GM23338 (cell line): ENCODE measurements at regions not wholly inside any gene's neighbourhood (a gene's known extent, or its start where the extent isn't known, plus 50 kb on each side); places are given as distances from the start of the nearest gene placed in this dataset.

Source experiments
- ATAC-seq: fragments of 200-7000 bp; cut with Tn5 transposase; 3 replicates; pipeline ENCODE4 v1.9.1; 2020
- DNase-seq: peaks from one replicate; pipeline ENCODE4 v3.0.0-alpha.2; 2015; ENCODE audit warnings: low spot score
- H2AFZ ChIP-seq: fragments of 200-600 bp; sonication (generic); 2 replicates; pipeline ENCODE4 v1.8.0; 2016; ENCODE audit warnings: antibody characterized with exemption, mild to moderate bottlenecking, moderate library complexity
- H3F3A ChIP-seq: fragments of 200-600 bp; sonication (generic); replicated peaks from 2 replicates; pipeline ENCODE4 v1.8.0; 2017; ENCODE audit warnings: antibody characterized with exemption, mixed run types, low read depth
- H3K27ac ChIP-seq: fragments of 200-600 bp; sonication (generic); 2 replicates; pipeline ENCODE4 v1.6.1; 2016; ENCODE audit warnings: low read depth
- H3K27me3 ChIP-seq: fragments of 200-600 bp; sonication (generic); 2 replicates; pipeline ENCODE4 v1.8.0; 2016; ENCODE audit warnings: mild to moderate bottlenecking, mixed run types, moderate library complexity; ENCODE audit not compliant: insufficient read depth
- H3K36me3 ChIP-seq: fragments of 200-600 bp; sonication (generic); 2 replicates; pipeline ENCODE4 v1.8.0; 2016; ENCODE audit warnings: mild to moderate bottlenecking; ENCODE audit not compliant: insufficient read depth
- H3K4me1 ChIP-seq: fragments of 200-600 bp; sonication (generic); 2 replicates; pipeline ENCODE4 v1.8.0; 2016; ENCODE audit warnings: mild to moderate bottlenecking, moderate library complexity; ENCODE audit not compliant: insufficient read depth
- H3K4me2 ChIP-seq: fragments of 200-600 bp; sonication (generic); 2 replicates; pipeline ENCODE4 v1.7.1; 2017; ENCODE audit warnings: mixed run types
- H3K4me3 ChIP-seq: fragments of 200-600 bp; sonication (generic); 2 replicates; pipeline ENCODE4 v1.6.1; 2016; ENCODE audit warnings: mixed run types
- H3K79me2 ChIP-seq: fragments of 200-600 bp; sonication (generic); replicated peaks from 2 replicates; pipeline ENCODE4 v1.8.0; 2017; ENCODE audit warnings: mild to moderate bottlenecking; ENCODE audit not compliant: insufficient read depth
- H3K9me2 ChIP-seq: fragments of 200-600 bp; sonication (generic); 2 replicates; pipeline ENCODE4 v1.8.0; 2017; ENCODE audit not compliant: insufficient read depth
- H4K20me1 ChIP-seq: fragments of 200-600 bp; sonication (generic); replicated peaks from 2 replicates; pipeline ENCODE4 v1.8.0; 2017; ENCODE audit warnings: mild to moderate bottlenecking; ENCODE audit not compliant: insufficient read depth
- H3K27ac Mint-ChIP-seq: 2 replicates; pipeline ENCODE4 v1.8.0; 2020; ENCODE audit warnings: inconsistent platforms, mild to moderate bottlenecking, moderate library complexity, mixed read lengths
- H3K27me3 Mint-ChIP-seq: 3 replicates; pipeline ENCODE4 v1.8.0; 2022; ENCODE audit warnings: low read depth, mild to moderate bottlenecking, moderate library complexity, mixed read lengths, inconsistent platforms; ENCODE audit not compliant: insufficient read depth, poor library complexity
- H3K36me3 Mint-ChIP-seq: 3 replicates; pipeline ENCODE4 v1.8.0; 2021; ENCODE audit warnings: low read depth, mild to moderate bottlenecking, inconsistent platforms, moderate library complexity, mixed read lengths
- H3K4me1 Mint-ChIP-seq: 3 replicates; pipeline ENCODE4 v1.8.0; 2020; ENCODE audit warnings: mild to moderate bottlenecking, inconsistent platforms, mixed read lengths
- H3K4me3 Mint-ChIP-seq: 3 replicates; pipeline ENCODE4 v1.8.0; 2021; ENCODE audit warnings: moderate library complexity, mild to moderate bottlenecking, inconsistent platforms, mixed read lengths
- H3K9me3 Mint-ChIP-seq: 3 replicates; pipeline ENCODE4 v1.8.0; 2020; ENCODE audit warnings: moderate library complexity, mild to moderate bottlenecking, inconsistent platforms, mixed read lengths
- CREB1 ChIP-seq: fragments of 250-450 bp; sonication (Bioruptor Pico); IDR thresholded peaks from 2 replicates; pipeline ENCODE4 v1.5.0; 2020; ENCODE audit warnings: low read depth, mild to moderate bottlenecking, moderate library complexity
- EZH2 ChIP-seq: fragments of 200-600 bp; sonication (generic); IDR thresholded peaks from one replicate; pipeline ENCODE4 v1.8.0; 2017; ENCODE audit warnings: antibody characterized with exemption, mild to moderate bottlenecking, low read depth; ENCODE audit not compliant: unreplicated experiment
- EZH2phosphoT487 ChIP-seq: fragments of 200-600 bp; sonication (generic); IDR thresholded peaks from one replicate; pipeline ENCODE4 v1.8.1; 2018; ENCODE audit warnings: antibody characterized with exemption; ENCODE audit not compliant: unreplicated experiment
- JUNB ChIP-seq: IDR thresholded peaks from one replicate; pipeline ENCODE4 v1.6.1; 2016; ENCODE audit warnings: antibody characterized with exemption; ENCODE audit not compliant: unreplicated experiment
- NANOG ChIP-seq: IDR thresholded peaks from 2 replicates; pipeline ENCODE4 v1.6.1; 2016; ENCODE audit warnings: antibody characterized with exemption, borderline replicate concordance
- POLR2AphosphoS5 ChIP-seq: IDR thresholded peaks from 2 replicates; pipeline ENCODE4 v1.6.1; 2016; ENCODE audit warnings: antibody characterized with exemption, low read depth
- STAT1 ChIP-seq: IDR thresholded peaks from one replicate; pipeline ENCODE4 v1.6.1; 2016; ENCODE audit warnings: antibody characterized with exemption; ENCODE audit not compliant: unreplicated experiment
- ZNF114 ChIP-seq: fragments of 250-450 bp; sonication (Bioruptor Pico); IDR thresholded peaks from 2 replicates; pipeline ENCODE4 v1.5.0; 2020; ENCODE audit warnings: mild to moderate bottlenecking, moderate library complexity
- ZNF331 ChIP-seq: fragments of 250-450 bp; sonication (Bioruptor Pico); IDR thresholded peaks from 2 replicates; pipeline ENCODE4 v1.5.0; 2020; ENCODE audit warnings: low read depth, mild to moderate bottlenecking, moderate library complexity
- TF ChIP-seq, protein P1 (sequence below): IDR thresholded peaks from one replicate; pipeline ENCODE4 v1.6.1; 2018; ENCODE audit warnings: antibody characterized with exemption; ENCODE audit not compliant: unreplicated experiment
- TF ChIP-seq, protein P2 (sequence below): IDR thresholded peaks from 2 replicates; pipeline ENCODE4 v1.6.1; 2016; ENCODE audit warnings: antibody characterized with exemption
- TF ChIP-seq, protein P3 (sequence below), 2 experiments: fragments of 200-600 bp in 1 of 2; sonication (generic) in 1 of 2; conservative IDR thresholded peaks; 2 replicates each; pipeline versions ENCODE4 v1.5.1 to v1.6.1; 2016 to 2017; ENCODE audit warnings: antibody characterized with exemption in 2 of 2, low read depth in 2 of 2, mild to moderate bottlenecking in 2 of 2, moderate library complexity in 1 of 2

- TF ChIP-seq, protein P1, sequence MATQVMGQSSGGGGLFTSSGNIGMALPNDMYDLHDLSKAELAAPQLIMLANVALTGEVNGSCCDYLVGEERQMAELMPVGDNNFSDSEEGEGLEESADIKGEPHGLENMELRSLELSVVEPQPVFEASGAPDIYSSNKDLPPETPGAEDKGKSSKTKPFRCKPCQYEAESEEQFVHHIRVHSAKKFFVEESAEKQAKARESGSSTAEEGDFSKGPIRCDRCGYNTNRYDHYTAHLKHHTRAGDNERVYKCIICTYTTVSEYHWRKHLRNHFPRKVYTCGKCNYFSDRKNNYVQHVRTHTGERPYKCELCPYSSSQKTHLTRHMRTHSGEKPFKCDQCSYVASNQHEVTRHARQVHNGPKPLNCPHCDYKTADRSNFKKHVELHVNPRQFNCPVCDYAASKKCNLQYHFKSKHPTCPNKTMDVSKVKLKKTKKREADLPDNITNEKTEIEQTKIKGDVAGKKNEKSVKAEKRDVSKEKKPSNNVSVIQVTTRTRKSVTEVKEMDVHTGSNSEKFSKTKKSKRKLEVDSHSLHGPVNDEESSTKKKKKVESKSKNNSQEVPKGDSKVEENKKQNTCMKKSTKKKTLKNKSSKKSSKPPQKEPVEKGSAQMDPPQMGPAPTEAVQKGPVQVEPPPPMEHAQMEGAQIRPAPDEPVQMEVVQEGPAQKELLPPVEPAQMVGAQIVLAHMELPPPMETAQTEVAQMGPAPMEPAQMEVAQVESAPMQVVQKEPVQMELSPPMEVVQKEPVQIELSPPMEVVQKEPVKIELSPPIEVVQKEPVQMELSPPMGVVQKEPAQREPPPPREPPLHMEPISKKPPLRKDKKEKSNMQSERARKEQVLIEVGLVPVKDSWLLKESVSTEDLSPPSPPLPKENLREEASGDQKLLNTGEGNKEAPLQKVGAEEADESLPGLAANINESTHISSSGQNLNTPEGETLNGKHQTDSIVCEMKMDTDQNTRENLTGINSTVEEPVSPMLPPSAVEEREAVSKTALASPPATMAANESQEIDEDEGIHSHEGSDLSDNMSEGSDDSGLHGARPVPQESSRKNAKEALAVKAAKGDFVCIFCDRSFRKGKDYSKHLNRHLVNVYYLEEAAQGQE: no peak
- TF ChIP-seq JUNB: no peak
- TF ChIP-seq ZNF114 (CRISPR knock-in tag): no peak
- no peak for TF ChIP-seq NANOG
- no peak for TF ChIP-seq STAT1
- TF ChIP-seq ZNF331 (CRISPR knock-in tag): no peak
Observed at GRCh38 chr3:165538166-165538565, 299.1 kb downstream of the BCHE start (continued).

- H3K36me3 Mint-ChIP-seq: no peaks in the 10 kb centered on the region; the same call in 2 of the 3 replicates
- H3K27ac Mint-ChIP-seq: no peak overlapping the region
- H3K4me3 ChIP-seq: no peak overlapping the region
- no peaks in the 10 kb centered on the region for H3K79me2 ChIP-seq
- no peaks in the 10 kb centered on the region for H3K9me2 ChIP-seq
- no peaks in the 10 kb centered on the region for H3F3A ChIP-seq
- no peak overlapping the region for H3K4me2 ChIP-seq
- H4K20me1 ChIP-seq: no peaks in the 10 kb centered on the region
- DNase-seq (peak; percentile 4), ATAC-seq (no peak)
- no peaks in the 10 kb centered on the region for H3K36me3 ChIP-seq
- H3K27me3 Mint-ChIP-seq: no peaks in the 10 kb centered on the region
- H2AFZ ChIP-seq: no peak overlapping the region
- H3K9me3 Mint-ChIP-seq: peaks cover 3% of the 10 kb centered on the region; the same call in 1 of the 3 replicates
- peaks cover 4% of the 10 kb centered on the region; the same call in 2 of the 3 replicates for H3K4me1 Mint-ChIP-seq
- H3K27me3 ChIP-seq: no peaks in the 10 kb centered on the region
- no peaks in the 10 kb centered on the region for H3K4me1 ChIP-seq
- no peak overlapping the region for H3K27ac ChIP-seq
- H3K4me3 Mint-ChIP-seq: no peak overlapping the region
- no peak for TF ChIP-seq JUNB
- TF ChIP-seq POLR2AphosphoS5: no peak
- TF ChIP-seq CREB1: no peak
- TF ChIP-seq, protein P1: no peak
- TF ChIP-seq ZNF331 (CRISPR knock-in tag): no peak
- TF ChIP-seq ZNF114 (CRISPR knock-in tag): no peak
- no peak for TF ChIP-seq EZH2
- no peak for TF ChIP-seq EZH2phosphoT487
- TF ChIP-seq, protein P2, sequence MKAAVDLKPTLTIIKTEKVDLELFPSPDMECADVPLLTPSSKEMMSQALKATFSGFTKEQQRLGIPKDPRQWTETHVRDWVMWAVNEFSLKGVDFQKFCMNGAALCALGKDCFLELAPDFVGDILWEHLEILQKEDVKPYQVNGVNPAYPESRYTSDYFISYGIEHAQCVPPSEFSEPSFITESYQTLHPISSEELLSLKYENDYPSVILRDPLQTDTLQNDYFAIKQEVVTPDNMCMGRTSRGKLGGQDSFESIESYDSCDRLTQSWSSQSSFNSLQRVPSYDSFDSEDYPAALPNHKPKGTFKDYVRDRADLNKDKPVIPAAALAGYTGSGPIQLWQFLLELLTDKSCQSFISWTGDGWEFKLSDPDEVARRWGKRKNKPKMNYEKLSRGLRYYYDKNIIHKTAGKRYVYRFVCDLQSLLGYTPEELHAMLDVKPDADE: no peak
- TF ChIP-seq, protein P3, sequence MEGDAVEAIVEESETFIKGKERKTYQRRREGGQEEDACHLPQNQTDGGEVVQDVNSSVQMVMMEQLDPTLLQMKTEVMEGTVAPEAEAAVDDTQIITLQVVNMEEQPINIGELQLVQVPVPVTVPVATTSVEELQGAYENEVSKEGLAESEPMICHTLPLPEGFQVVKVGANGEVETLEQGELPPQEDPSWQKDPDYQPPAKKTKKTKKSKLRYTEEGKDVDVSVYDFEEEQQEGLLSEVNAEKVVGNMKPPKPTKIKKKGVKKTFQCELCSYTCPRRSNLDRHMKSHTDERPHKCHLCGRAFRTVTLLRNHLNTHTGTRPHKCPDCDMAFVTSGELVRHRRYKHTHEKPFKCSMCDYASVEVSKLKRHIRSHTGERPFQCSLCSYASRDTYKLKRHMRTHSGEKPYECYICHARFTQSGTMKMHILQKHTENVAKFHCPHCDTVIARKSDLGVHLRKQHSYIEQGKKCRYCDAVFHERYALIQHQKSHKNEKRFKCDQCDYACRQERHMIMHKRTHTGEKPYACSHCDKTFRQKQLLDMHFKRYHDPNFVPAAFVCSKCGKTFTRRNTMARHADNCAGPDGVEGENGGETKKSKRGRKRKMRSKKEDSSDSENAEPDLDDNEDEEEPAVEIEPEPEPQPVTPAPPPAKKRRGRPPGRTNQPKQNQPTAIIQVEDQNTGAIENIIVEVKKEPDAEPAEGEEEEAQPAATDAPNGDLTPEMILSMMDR (conservative IDR thresholded peaks at IDR 0.05; ENCODE audit: low read depth in 2 of 2): no peak
Observed at GRCh38 chr3:165532851-165533250, 304.4 kb downstream of the BCHE start.
